CD1c-positive myeloid dendritic cell (primary cell): ENCODE measurements at regions not wholly inside any gene's neighbourhood (a gene's known extent, or its start where the extent isn't known, plus 50 kb on each side); places are given as distances from the start of the nearest gene placed in this dataset.

Experiments
- DNase-seq: peaks from one replicate; pipeline ENCODE4 v3.0.0-alpha.2; 2016; ENCODE audit errors: extremely low spot score

DNA sequence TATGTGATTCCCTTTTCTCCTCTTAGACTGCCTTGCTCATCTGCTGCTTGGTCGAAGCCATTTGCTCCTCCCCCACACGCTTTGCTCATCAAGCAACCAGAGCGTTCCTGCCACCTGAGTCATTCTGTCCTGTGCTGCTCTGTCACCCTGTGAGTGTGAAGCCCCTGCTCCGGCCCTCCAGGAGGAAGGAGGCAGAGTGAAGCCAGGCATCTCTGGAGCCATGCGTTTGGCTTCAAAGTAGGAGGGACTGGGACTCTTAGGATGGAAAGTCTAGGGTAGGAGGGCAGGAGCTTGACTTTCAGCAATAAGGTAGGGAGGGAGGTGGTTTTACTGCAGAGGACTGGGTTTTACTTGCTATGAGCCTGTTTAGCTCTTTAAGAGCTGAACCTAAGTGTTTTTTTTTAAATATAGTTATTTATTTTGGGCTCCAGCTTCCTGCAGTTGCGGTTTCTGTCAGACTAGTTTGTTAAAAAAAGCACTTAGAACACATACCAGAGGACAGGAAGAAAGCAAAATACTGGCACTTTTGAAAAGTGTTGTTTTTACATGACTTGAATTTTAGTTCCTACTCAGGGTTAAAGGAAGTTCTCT is 63.6 kb downstream of the SPINK2 start:
- DNase-seq: peak; percentile 26

GRCh38 chr4:56757261-56757746 is 64.2 kb downstream of the SPINK2 start:
- no peak for DNase-seq

GRCh38 chr4:56755901-56756300 is 65.6 kb downstream of the SPINK2 start:
- DNase-seq: no peak

DNA sequence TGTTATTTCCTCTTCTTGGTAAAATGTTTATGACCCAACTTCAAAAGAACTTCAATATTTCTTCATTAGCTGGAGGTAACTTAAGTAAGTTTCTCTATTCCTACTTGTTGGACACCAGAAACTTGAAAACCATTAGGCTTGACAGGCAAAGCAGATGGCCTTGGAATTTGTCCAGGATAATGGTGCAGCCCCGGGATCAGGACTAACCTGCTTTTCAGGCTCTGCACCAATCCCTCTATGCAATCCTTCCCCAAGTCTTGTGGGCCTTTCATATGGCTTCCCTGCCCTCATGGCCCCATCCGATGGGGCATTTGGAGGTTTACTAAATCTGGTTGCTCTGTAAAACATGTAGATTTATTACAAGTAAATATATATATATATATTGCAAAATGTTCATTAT is 68.5 kb downstream of the SPINK2 start:
- no peak for DNase-seq

GRCh38 chr4:56750231-56750630 is 69.1 kb upstream of the HOPX start:
- DNase-seq: no peak

GRCh38 chr4:56748271-56748670 is 67.2 kb upstream of the HOPX start:
- no peak for DNase-seq

- no peak for DNase-seq
Observed at GRCh38 chr4:56746639-56747038, 65.5 kb upstream of the HOPX start.

- no peak for DNase-seq
Observed at GRCh38 chr4:56745042-56745441, 63.9 kb upstream of the HOPX start.

DNA sequence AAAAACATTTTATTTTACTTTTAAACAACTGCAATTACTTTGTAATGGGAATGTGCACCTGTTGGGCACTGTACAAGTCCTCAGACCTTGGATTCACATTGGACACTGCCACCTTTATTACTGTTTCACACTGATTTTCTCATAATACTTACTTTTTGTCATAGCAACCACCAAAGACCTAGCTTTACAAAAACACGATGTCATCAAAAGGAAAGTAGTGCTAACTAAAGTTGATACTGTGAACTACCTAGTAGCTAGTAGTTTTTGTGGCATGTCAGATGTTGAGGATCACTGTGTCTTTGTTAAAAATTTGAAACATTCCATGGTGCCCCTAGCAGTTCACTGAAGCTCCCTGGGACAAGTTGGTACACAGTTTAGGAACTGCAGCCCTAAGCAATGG is 62.9 kb upstream of the HOPX start:
- DNase-seq: no peak

DNA sequence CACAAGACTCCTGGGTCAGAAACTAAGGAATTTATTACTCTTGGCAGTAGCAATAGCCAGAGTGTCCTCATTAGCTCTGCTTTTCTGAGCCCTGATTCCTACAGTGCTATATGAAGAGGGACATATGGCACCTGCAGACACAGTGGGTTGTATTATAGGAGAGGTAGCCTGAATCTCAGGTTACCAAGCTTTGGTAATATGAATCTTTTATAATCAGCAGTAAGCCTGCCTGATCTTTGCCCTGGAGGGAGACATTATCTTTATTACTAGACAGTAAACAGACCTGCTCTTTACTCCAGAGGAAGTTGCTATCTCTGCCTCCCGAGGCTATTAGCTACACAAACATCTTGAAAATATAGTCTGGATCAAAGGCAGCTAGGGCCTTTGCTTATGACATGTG is 62.5 kb upstream of the HOPX start:
- DNase-seq: no peak

DNA sequence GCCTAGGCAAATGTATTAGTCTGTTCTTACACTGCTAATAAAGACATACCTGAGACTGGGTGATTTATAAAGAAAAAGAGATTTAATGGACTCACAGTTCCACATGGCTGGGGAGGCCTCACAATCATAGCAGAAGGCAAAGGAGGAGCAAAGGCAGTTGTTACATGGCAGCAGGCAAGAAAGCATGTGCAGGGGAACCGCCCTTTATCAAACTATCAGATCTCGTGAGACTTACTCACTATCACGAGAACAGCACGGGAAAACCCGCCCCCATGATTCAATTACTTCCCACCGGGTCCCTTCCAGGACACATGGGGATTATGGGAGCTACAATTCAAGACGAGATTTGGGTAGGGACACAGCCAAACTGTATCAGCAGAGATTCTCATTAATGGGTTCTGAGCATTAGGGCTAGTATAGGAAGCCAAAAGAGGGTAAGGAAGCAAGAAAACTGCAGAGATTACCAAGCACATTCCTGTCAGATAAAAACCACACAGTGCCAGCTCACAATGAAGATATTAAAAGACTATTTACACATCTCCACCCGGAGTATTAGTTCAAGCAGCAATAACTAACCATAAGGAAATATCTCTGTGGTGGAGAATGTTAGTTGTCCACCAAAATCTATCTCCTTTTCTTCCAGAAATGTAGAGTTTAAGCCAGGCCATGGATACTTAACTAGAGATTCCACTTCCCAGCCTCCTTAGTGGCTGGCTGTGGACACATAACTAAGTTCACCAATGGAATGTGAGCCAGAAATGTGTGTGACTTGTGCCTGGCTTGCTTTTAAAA is 61.2 kb upstream of the HOPX start:
- DNase-seq: no peak

- DNase-seq: no peak
Observed at GRCh38 chr4:56741595-56741994, 60.5 kb upstream of the HOPX start.

DNA sequence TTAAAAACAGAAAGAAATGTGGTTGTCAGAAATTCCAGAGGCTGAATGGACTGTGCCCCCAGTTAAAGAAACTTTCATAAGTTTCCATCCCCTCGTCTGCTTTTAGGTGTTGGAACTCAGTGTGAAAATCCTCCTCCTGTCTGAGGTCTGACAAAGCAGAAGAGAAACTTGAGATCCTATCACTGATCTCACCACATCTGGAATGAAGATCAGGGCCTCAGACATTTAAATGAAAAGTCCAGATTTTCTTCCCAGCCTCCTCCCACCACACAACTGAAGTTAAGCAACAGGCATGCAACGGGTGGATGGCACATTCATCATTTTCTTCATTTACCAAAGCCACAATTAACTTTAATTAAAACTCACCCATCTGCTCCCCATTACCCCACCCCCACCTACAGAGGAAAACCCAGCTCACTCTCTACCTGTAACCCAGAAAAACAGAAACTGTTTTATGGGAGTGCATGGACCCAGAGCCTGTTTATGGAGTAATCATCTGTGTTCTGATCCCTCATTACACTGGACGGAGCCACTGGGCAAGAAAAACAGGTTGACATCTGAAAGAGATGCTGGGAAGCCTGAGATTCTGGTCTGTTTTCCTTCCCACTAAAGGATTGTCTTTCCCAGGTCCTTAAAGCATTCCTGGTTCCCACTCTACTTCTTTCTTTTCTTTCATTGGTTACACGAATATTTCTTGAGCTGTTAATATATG is 58.1 kb upstream of the HOPX start:
- DNase-seq: no peak

- DNase-seq: no peak
Observed at GRCh38 chr4:56737666-56738065, 56.6 kb upstream of the HOPX start.

- DNase-seq: no peak
Observed at GRCh38 chr4:56733352-56733751, 52.3 kb upstream of the HOPX start.

- DNase-seq: no peak
Observed at GRCh38 chr4:56732301-56732700, 51.2 kb upstream of the HOPX start.

GRCh38 chr4:56731857-56732256 is 50.8 kb upstream of the HOPX start:
- peak; percentile 49 for DNase-seq
